HL-60 (cell line): ENCODE measurements at regions not wholly inside any gene's neighbourhood (a gene's known extent, or its start where the extent isn't known, plus 50 kb on each side); places are given as distances from the start of the nearest gene placed in this dataset.

Source experiments
- DNase-seq, 2 experiments: peaks; one replicate each; pipeline ENCODE4 v3.0.0-alpha.2; 2010 to 2020; ENCODE audit warnings: low read depth in 1 of 2, low spot score in 1 of 2
- H3K27ac ChIP-seq: fragments of 250-450 bp; sonication (Bioruptor Pico); replicated peaks from 2 replicates; pipeline ENCODE4 v1.5.1; 2020; ENCODE audit warnings: mild to moderate bottlenecking, moderate library complexity
- H3K27me3 ChIP-seq: fragments of 250-450 bp; sonication (Bioruptor Pico); 2 replicates; pipeline ENCODE4 v1.5.1; 2021; ENCODE audit warnings: mild to moderate bottlenecking, moderate library complexity; ENCODE audit not compliant: insufficient read depth, poor library complexity, severe bottlenecking
- H3K4me3 ChIP-seq: replicated peaks from 2 replicates; pipeline ENCODE4 v1.5.1; 2011; ENCODE audit warnings: mild to moderate bottlenecking, control low read depth, low read length; ENCODE audit not compliant: insufficient read depth
- GABPA ChIP-seq: IDR thresholded peaks from 2 replicates; pipeline ENCODE4 v1.6.1; 2012; ENCODE audit warnings: low read depth
- POLR2AphosphoS5 ChIP-seq: IDR thresholded peaks from 2 replicates; pipeline ENCODE4 v1.6.1; 2012; ENCODE audit warnings: low read depth
- SPI1 ChIP-seq: IDR thresholded peaks from 2 replicates; pipeline ENCODE4 v1.6.1; 2012; ENCODE audit warnings: low read depth, mild to moderate bottlenecking, borderline replicate concordance
- TF ChIP-seq, protein P1 (sequence below): IDR thresholded peaks from one replicate; pipeline ENCODE4 v1.5.1; 2011; ENCODE audit warnings: low read length, control low read depth, inconsistent platforms; ENCODE audit not compliant: insufficient read depth
- TF ChIP-seq, protein P2 (sequence below): IDR thresholded peaks from 2 replicates; pipeline ENCODE4 v1.6.1; 2012; ENCODE audit warnings: low read depth; ENCODE audit not compliant: insufficient replicate concordance

DNA sequence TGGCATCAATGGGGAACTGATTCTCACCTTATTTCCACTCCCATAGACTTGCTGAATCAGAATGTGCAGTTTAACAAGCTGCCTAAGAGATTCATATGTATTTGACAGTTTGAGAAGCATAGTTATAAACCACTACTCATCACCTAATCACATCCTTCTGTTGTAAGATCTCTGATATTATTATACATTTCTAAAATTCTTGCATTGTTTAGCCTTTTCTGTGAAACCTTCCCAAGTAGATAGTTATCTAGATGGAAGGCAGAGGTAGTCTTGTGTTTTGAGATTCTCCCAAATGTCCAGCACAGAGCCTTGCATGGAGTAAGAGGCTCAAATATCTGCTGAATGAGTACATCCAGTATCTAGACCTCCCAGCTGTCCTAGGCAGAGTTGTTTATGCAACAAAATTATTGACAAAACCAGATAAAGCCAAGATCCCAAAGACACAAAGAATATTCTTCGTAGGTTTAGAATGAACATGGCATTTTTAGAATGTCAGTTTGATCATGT is 227.3 kb downstream of the KDR start:
- TF ChIP-seq, protein P1, sequence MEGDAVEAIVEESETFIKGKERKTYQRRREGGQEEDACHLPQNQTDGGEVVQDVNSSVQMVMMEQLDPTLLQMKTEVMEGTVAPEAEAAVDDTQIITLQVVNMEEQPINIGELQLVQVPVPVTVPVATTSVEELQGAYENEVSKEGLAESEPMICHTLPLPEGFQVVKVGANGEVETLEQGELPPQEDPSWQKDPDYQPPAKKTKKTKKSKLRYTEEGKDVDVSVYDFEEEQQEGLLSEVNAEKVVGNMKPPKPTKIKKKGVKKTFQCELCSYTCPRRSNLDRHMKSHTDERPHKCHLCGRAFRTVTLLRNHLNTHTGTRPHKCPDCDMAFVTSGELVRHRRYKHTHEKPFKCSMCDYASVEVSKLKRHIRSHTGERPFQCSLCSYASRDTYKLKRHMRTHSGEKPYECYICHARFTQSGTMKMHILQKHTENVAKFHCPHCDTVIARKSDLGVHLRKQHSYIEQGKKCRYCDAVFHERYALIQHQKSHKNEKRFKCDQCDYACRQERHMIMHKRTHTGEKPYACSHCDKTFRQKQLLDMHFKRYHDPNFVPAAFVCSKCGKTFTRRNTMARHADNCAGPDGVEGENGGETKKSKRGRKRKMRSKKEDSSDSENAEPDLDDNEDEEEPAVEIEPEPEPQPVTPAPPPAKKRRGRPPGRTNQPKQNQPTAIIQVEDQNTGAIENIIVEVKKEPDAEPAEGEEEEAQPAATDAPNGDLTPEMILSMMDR, result no peak
- no peak for TF ChIP-seq POLR2AphosphoS5
- TF ChIP-seq GABPA, result no peak
- TF ChIP-seq, protein P2, sequence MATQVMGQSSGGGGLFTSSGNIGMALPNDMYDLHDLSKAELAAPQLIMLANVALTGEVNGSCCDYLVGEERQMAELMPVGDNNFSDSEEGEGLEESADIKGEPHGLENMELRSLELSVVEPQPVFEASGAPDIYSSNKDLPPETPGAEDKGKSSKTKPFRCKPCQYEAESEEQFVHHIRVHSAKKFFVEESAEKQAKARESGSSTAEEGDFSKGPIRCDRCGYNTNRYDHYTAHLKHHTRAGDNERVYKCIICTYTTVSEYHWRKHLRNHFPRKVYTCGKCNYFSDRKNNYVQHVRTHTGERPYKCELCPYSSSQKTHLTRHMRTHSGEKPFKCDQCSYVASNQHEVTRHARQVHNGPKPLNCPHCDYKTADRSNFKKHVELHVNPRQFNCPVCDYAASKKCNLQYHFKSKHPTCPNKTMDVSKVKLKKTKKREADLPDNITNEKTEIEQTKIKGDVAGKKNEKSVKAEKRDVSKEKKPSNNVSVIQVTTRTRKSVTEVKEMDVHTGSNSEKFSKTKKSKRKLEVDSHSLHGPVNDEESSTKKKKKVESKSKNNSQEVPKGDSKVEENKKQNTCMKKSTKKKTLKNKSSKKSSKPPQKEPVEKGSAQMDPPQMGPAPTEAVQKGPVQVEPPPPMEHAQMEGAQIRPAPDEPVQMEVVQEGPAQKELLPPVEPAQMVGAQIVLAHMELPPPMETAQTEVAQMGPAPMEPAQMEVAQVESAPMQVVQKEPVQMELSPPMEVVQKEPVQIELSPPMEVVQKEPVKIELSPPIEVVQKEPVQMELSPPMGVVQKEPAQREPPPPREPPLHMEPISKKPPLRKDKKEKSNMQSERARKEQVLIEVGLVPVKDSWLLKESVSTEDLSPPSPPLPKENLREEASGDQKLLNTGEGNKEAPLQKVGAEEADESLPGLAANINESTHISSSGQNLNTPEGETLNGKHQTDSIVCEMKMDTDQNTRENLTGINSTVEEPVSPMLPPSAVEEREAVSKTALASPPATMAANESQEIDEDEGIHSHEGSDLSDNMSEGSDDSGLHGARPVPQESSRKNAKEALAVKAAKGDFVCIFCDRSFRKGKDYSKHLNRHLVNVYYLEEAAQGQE, result no peak
- TF ChIP-seq SPI1, result no peak

DNA sequence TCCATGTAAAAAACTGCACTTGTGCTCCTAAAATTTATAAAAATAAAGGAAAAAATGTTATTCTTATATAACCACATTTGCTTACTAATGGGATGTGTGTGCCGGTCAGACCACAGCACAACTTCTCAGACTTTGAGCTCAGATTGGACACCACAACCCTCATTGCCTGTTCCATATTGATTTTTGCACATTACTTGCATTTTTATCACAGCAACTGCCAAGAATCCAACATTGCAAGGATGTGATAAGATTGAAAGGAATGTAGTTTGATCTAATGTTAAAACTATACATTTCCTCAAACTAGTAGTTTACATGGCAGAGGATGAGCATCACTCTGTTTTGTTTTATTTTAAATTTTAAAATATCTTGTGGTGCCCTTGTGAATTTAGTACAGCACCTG is 227.8 kb downstream of the KDR start:
- DNase-seq, result no peak
- H3K27me3 ChIP-seq, result no peaks in the 10 kb centered on the region
- no peak overlapping the region for H3K27ac ChIP-seq
- TF ChIP-seq, protein P1, result no peak
- TF ChIP-seq SPI1, result no peak
- TF ChIP-seq, protein P2, result no peak
- TF ChIP-seq POLR2AphosphoS5, result no peak
- TF ChIP-seq GABPA, result no peak
- H3K4me3 ChIP-seq, result no peak overlapping the region

More for the DNA sequence above, 227.3 kb downstream of the KDR start:
- H3K27ac ChIP-seq, result no peak overlapping the region
- no peak overlapping the region for H3K4me3 ChIP-seq
- no peaks in the 10 kb centered on the region for H3K27me3 ChIP-seq
- no peak for DNase-seq

DNA sequence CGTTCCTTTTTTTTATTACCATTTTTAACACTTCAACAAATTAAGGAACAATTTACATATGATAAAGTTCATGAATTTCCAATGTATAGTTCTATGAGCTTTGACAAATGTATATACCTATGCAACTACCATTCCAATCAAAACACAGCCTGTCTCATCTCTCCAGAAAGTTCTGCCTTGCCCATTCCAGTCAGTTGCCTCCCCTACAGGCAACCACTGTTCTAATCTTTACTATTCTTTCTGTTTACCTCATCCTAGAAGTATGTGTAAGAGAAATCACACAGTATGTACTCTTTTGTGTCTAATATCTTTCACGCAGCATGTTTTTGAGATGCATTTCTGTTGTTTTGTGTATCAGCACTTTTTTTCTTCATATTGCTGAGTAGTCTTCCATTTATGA is 224.9 kb downstream of the KIT start:
- Histone ChIP-seq H3K27ac (no peak overlapping the region), H3K27me3 (no peaks in the 10 kb centered on the region), H3K4me3 (no peak overlapping the region)
- TF ChIP-seq, protein P1, result no peak
- TF ChIP-seq GABPA (no peak), POLR2AphosphoS5 (no peak), SPI1 (no peak)
- TF ChIP-seq, protein P2, result no peak
- DNase-seq, result no peak
